ENCODE measurements at regions not wholly inside any gene's neighbourhood (a gene's known extent, or its start where the extent isn't known, plus 50 kb on each side); places are given as distances from the start of the nearest gene placed in this dataset.

DNA sequence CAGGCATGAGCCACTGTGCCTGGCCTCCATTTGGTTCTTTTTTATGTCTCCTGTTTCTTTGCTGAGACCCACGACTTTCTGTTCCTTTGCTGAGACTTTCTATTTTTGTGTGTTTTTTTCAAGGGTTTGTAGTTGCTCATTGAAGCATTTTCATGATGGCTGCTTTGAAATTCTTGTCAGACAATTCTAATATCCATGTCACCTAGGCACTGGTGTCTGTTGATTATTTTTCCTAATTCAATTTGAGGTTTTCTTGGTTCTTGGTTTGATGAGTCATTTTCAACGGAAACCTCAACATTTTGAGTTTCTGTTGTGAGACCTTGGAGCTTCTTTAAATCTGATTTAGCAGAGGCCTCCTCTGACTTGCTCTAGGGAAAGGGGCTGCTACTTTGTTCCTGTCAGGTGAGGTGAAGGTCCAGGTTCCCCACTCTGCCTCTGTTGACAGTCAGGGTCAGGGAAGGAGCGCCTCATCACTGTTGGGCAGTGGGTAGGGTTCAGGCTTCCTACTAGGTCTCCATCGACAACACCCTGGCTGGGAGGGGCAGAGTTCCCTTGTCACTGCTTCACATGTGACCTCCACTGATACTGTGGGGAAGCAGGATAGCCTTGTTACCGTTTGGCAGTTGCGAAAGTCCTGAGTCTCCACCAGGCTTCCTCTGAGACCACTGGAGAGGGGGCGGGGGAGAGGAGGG, 66.1 kb upstream of the SMOX start (continued):
- TF ChIP-seq, protein P1, sequence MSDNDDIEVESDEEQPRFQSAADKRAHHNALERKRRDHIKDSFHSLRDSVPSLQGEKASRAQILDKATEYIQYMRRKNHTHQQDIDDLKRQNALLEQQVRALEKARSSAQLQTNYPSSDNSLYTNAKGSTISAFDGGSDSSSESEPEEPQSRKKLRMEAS (IDR thresholded peaks at IDR 0.05): peak; percentile 6
- TF ChIP-seq ZNF34 (CRISPR knock-in tag; IDR thresholded peaks at IDR 0.05; ENCODE audit: borderline replicate concordance) (no peak), TCF7L2 (IDR thresholded peaks at IDR 0.05; ENCODE audit: low read depth, low read length) (no peak), ZSCAN20 (CRISPR knock-in tag; IDR thresholded peaks at IDR 0.05; ENCODE audit: borderline replicate concordance) (no peak), TCF7 (IDR thresholded peaks at IDR 0.05; ENCODE audit: low read depth) (no peak), ZMYM2 (CRISPR knock-in tag; IDR thresholded peaks at IDR 0.05) (no peak), SSRP1 (CRISPR knock-in tag; IDR thresholded peaks at IDR 0.05) (no peak), HOXA7 (CRISPR knock-in tag; IDR thresholded peaks at IDR 0.05) (no peak), HMG20B (CRISPR knock-in tag; conservative IDR thresholded peaks at IDR 0.05) (no peak), PRPF4 (IDR thresholded peaks at IDR 0.05; ENCODE audit: low read depth, low read length, poor library complexity, severe bottlenecking) (no peak), SNAI1 (CRISPR knock-in tag; IDR thresholded peaks at IDR 0.05; ENCODE audit: borderline replicate concordance) (no peak), RARG (CRISPR knock-in tag; IDR thresholded peaks at IDR 0.05; ENCODE audit: low read depth) (no peak), CENPT (CRISPR knock-in tag; IDR thresholded peaks at IDR 0.05; ENCODE audit: low read depth) (no peak), ZFP62 (CRISPR knock-in tag; IDR thresholded peaks at IDR 0.05) (no peak), ZNF772 (CRISPR knock-in tag; IDR thresholded peaks at IDR 0.05) (0 out of 2 replicates have a peak, but pooled peaks have one; percentile 27)
- TF ChIP-seq, protein P2, sequence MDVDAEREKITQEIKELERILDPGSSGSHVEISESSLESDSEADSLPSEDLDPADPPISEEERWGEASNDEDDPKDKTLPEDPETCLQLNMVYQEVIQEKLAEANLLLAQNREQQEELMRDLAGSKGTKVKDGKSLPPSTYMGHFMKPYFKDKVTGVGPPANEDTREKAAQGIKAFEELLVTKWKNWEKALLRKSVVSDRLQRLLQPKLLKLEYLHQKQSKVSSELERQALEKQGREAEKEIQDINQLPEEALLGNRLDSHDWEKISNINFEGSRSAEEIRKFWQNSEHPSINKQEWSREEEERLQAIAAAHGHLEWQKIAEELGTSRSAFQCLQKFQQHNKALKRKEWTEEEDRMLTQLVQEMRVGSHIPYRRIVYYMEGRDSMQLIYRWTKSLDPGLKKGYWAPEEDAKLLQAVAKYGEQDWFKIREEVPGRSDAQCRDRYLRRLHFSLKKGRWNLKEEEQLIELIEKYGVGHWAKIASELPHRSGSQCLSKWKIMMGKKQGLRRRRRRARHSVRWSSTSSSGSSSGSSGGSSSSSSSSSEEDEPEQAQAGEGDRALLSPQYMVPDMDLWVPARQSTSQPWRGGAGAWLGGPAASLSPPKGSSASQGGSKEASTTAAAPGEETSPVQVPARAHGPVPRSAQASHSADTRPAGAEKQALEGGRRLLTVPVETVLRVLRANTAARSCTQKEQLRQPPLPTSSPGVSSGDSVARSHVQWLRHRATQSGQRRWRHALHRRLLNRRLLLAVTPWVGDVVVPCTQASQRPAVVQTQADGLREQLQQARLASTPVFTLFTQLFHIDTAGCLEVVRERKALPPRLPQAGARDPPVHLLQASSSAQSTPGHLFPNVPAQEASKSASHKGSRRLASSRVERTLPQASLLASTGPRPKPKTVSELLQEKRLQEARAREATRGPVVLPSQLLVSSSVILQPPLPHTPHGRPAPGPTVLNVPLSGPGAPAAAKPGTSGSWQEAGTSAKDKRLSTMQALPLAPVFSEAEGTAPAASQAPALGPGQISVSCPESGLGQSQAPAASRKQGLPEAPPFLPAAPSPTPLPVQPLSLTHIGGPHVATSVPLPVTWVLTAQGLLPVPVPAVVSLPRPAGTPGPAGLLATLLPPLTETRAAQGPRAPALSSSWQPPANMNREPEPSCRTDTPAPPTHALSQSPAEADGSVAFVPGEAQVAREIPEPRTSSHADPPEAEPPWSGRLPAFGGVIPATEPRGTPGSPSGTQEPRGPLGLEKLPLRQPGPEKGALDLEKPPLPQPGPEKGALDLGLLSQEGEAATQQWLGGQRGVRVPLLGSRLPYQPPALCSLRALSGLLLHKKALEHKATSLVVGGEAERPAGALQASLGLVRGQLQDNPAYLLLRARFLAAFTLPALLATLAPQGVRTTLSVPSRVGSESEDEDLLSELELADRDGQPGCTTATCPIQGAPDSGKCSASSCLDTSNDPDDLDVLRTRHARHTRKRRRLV (CRISPR knock-in tag; IDR thresholded peaks at IDR 0.05): no peak
- TF ChIP-seq, protein P3, sequence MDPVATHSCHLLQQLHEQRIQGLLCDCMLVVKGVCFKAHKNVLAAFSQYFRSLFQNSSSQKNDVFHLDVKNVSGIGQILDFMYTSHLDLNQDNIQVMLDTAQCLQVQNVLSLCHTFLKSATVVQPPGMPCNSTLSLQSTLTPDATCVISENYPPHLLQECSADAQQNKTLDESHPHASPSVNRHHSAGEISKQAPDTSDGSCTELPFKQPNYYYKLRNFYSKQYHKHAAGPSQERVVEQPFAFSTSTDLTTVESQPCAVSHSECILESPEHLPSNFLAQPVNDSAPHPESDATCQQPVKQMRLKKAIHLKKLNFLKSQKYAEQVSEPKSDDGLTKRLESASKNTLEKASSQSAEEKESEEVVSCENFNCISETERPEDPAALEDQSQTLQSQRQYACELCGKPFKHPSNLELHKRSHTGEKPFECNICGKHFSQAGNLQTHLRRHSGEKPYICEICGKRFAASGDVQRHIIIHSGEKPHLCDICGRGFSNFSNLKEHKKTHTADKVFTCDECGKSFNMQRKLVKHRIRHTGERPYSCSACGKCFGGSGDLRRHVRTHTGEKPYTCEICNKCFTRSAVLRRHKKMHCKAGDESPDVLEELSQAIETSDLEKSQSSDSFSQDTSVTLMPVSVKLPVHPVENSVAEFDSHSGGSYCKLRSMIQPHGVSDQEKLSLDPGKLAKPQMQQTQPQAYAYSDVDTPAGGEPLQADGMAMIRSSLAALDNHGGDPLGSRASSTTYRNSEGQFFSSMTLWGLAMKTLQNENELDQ (CRISPR knock-in tag; IDR thresholded peaks at IDR 0.05; ENCODE audit: borderline replicate concordance): 0 out of 2 replicates have a peak, but pooled peaks have one; percentile 50
- TF ChIP-seq, protein P4, sequence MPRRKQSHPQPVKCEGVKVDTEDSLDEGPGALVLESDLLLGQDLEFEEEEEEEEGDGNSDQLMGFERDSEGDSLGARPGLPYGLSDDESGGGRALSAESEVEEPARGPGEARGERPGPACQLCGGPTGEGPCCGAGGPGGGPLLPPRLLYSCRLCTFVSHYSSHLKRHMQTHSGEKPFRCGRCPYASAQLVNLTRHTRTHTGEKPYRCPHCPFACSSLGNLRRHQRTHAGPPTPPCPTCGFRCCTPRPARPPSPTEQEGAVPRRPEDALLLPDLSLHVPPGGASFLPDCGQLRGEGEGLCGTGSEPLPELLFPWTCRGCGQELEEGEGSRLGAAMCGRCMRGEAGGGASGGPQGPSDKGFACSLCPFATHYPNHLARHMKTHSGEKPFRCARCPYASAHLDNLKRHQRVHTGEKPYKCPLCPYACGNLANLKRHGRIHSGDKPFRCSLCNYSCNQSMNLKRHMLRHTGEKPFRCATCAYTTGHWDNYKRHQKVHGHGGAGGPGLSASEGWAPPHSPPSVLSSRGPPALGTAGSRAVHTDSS (CRISPR knock-in tag; conservative IDR thresholded peaks at IDR 0.05): no peak
- TF ChIP-seq, protein P5, sequence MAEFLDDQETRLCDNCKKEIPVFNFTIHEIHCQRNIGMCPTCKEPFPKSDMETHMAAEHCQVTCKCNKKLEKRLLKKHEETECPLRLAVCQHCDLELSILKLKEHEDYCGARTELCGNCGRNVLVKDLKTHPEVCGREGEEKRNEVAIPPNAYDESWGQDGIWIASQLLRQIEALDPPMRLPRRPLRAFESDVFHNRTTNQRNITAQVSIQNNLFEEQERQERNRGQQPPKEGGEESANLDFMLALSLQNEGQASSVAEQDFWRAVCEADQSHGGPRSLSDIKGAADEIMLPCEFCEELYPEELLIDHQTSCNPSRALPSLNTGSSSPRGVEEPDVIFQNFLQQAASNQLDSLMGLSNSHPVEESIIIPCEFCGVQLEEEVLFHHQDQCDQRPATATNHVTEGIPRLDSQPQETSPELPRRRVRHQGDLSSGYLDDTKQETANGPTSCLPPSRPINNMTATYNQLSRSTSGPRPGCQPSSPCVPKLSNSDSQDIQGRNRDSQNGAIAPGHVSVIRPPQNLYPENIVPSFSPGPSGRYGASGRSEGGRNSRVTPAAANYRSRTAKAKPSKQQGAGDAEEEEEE (CRISPR knock-in tag; IDR thresholded peaks at IDR 0.05; ENCODE audit: borderline replicate concordance): no peak
